ENCODE measurements at regions not wholly inside any gene's neighbourhood (a gene's known extent, or its start where the extent isn't known, plus 50 kb on each side); places are given as distances from the start of the nearest gene placed in this dataset.

- POLR2A ChIA-PET, result no interaction called here
Measured at GRCh38 chr2:120875431-120875830, 139.8 kb downstream of the GLI2 start.

DNA sequence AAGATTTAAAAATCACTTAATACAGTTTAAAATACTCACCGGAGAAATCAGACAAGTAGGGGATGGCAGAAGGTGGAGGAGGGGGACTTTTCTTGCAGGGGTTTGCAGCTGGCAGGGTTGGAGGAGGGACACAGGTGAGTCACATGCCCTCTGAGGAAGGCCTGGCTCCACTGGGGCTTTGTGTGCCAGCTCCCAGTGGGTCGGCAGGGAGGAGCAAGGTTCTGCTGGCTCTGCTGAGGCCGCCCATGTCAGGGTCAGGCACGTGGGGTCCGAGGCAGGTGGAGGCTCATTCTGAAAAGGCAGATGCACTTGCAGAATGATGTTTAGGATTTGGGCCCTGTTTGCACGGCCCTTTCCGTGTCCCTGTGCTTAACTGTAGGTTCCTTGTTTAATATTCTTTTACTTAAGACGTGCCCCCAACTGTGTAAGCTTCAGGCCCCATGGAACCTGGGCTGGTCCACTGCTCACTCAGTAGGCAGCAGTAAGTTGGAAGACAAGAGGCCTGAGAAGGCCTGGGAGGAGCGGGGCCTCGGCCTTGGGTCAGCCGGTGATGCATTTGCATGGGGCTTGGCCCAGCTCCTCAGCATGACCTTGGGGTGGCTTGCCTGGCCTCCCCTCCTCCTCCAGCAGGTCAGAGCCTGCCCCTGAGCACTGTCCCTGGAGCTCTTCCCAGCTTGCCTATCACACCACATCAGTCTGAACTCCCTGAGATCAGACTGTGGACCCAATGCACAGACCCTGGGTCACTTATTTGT lies 141.0 kb downstream of the GLI2 start:
- H3K9me3 ChIP-seq (ENCODE audit: control extremely low read depth in 1 of 3, control insufficient read depth in 2 of 3, insufficient read depth in 1 of 3, low read length in 2 of 3), result no peaks in the 10 kb centered on the region
- no peaks in the 10 kb centered on the region for H3K4me1 ChIP-seq (ENCODE audit: control insufficient read depth in 2 of 2, insufficient read depth in 2 of 2, low read length in 2 of 2)
- no peak for ATAC-seq (ENCODE audit: low read depth)
- Mint-ChIP-seq H3K27me3 (peaks cover 3% of the 10 kb centered on the region), H3K4me3 (no peak overlapping the region), H3K9me3 (ENCODE audit: insufficient read depth) (no peaks in the 10 kb centered on the region), H3K4me1 (no peaks in the 10 kb centered on the region), H3K27ac (no peak overlapping the region)
- DNase-seq, result no peak
- intact Hi-C loops (cut with micrococcal nuclease), result no loop called here
- ChIA-PET POLR2A (no interaction called here), CTCF (no interaction called here)
- WGBS (ENCODE audit: insufficient coverage), result 92% methylated on average over 10 of the region's 11 CpGs
- H3K27ac ChIP-seq (ENCODE audit: low read length in 2 of 2), result no peak overlapping the region
- H3K4me2 ChIP-seq (replicated peaks; ENCODE audit: low read depth, low read length, poor library complexity, severe bottlenecking), result no peak overlapping the region
- H3K9ac ChIP-seq (ENCODE audit: low read length), result no peak overlapping the region
- no peak overlapping the region for H2AFZ ChIP-seq (ENCODE audit: insufficient read depth, low read depth, low read length, poor library complexity, severe bottlenecking)
- H3K79me2 ChIP-seq (ENCODE audit: control insufficient read depth, insufficient read depth, low read length), result no peaks in the 10 kb centered on the region
- no peaks in the 10 kb centered on the region for H3K36me3 ChIP-seq (replicated peaks in 1 of 2; ENCODE audit: control extremely low read depth in 1 of 2, control insufficient read depth in 1 of 2, extremely low read depth in 1 of 2, insufficient read depth in 2 of 2, low read length in 1 of 2)
- H3K4me3 ChIP-seq (ENCODE audit: control extremely low read depth in 1 of 5, extremely low read depth in 1 of 5, insufficient read depth in 1 of 5, low read depth in 2 of 5, low read length in 4 of 5), result no peak overlapping the region
- no peaks in the 10 kb centered on the region for H4K20me1 ChIP-seq (ENCODE audit: control insufficient read depth, insufficient read depth, low read length, poor library complexity, severe bottlenecking)
- TF ChIP-seq, protein P1, sequence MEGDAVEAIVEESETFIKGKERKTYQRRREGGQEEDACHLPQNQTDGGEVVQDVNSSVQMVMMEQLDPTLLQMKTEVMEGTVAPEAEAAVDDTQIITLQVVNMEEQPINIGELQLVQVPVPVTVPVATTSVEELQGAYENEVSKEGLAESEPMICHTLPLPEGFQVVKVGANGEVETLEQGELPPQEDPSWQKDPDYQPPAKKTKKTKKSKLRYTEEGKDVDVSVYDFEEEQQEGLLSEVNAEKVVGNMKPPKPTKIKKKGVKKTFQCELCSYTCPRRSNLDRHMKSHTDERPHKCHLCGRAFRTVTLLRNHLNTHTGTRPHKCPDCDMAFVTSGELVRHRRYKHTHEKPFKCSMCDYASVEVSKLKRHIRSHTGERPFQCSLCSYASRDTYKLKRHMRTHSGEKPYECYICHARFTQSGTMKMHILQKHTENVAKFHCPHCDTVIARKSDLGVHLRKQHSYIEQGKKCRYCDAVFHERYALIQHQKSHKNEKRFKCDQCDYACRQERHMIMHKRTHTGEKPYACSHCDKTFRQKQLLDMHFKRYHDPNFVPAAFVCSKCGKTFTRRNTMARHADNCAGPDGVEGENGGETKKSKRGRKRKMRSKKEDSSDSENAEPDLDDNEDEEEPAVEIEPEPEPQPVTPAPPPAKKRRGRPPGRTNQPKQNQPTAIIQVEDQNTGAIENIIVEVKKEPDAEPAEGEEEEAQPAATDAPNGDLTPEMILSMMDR (IDR thresholded peaks at IDR 0.05), result no peak
- no peak for TF ChIP-seq EZH2 (IDR thresholded peaks at IDR 0.05; ENCODE audit: borderline replicate concordance, insufficient read depth, low read depth, low read length, poor library complexity, severe bottlenecking)
- H3K27me3 ChIP-seq (replicated peaks in 1 of 4; ENCODE audit: control extremely low read depth in 1 of 4, control insufficient read depth in 3 of 4, insufficient read depth in 4 of 4, low read length in 3 of 4), result no peaks in the 10 kb centered on the region

More at GRCh38 chr2:120875431-120875830, 139.8 kb downstream of the GLI2 start:
- no peaks in the 10 kb centered on the region for H3K4me1 ChIP-seq (ENCODE audit: control insufficient read depth in 2 of 2, insufficient read depth in 2 of 2, low read length in 2 of 2)
- H3K4me2 ChIP-seq (replicated peaks; ENCODE audit: low read depth, low read length, poor library complexity, severe bottlenecking), result no peak overlapping the region
- H3K27ac ChIP-seq (ENCODE audit: low read length in 2 of 2), result no peak overlapping the region
- intact Hi-C loops (cut with micrococcal nuclease), result no loop called here
- H3K27ac Mint-ChIP-seq, result no peak overlapping the region
- no peaks in the 10 kb centered on the region for H4K20me1 ChIP-seq (ENCODE audit: control insufficient read depth, insufficient read depth, low read length, poor library complexity, severe bottlenecking)
- H3K36me3 ChIP-seq (replicated peaks in 1 of 2; ENCODE audit: control extremely low read depth in 1 of 2, control insufficient read depth in 1 of 2, extremely low read depth in 1 of 2, insufficient read depth in 2 of 2, low read length in 1 of 2), result no peaks in the 10 kb centered on the region
- no peak overlapping the region for H3K4me3 ChIP-seq (ENCODE audit: control extremely low read depth in 1 of 5, extremely low read depth in 1 of 5, insufficient read depth in 1 of 5, low read depth in 2 of 5, low read length in 4 of 5)
- H3K4me1 Mint-ChIP-seq, result no peaks in the 10 kb centered on the region
- no peaks in the 10 kb centered on the region for H3K79me2 ChIP-seq (ENCODE audit: control insufficient read depth, insufficient read depth, low read length)
- no peak overlapping the region for H3K4me3 Mint-ChIP-seq
- H2AFZ ChIP-seq (ENCODE audit: insufficient read depth, low read depth, low read length, poor library complexity, severe bottlenecking), result no peak overlapping the region
- WGBS (ENCODE audit: insufficient coverage), result 91% methylated on average over 10 of the region's 11 CpGs
- H3K9me3 Mint-ChIP-seq (ENCODE audit: insufficient read depth), result no peaks in the 10 kb centered on the region
- H3K27me3 Mint-ChIP-seq, result peaks cover 4% of the 10 kb centered on the region
- ATAC-seq (ENCODE audit: low read depth) (no peak), DNase-seq (no peak)
- no peak overlapping the region for H3K9ac ChIP-seq (ENCODE audit: low read length)
- H3K27me3 ChIP-seq (replicated peaks in 1 of 4; ENCODE audit: control extremely low read depth in 1 of 4, control insufficient read depth in 3 of 4, insufficient read depth in 4 of 4, low read length in 3 of 4), result no peaks in the 10 kb centered on the region
- TF ChIP-seq, protein P1 (IDR thresholded peaks at IDR 0.05), result no peak
- no peak for TF ChIP-seq EZH2 (IDR thresholded peaks at IDR 0.05; ENCODE audit: borderline replicate concordance, insufficient read depth, low read depth, low read length, poor library complexity, severe bottlenecking)
- no peaks in the 10 kb centered on the region for H3K9me3 ChIP-seq (ENCODE audit: control extremely low read depth in 1 of 3, control insufficient read depth in 2 of 3, insufficient read depth in 1 of 3, low read length in 2 of 3)
- CTCF ChIA-PET, result no interaction called here

Data from B cell (primary cell).